GM23248 (cell line): ENCODE measurements at regions not wholly inside any gene's neighbourhood (a gene's known extent, or its start where the extent isn't known, plus 50 kb on each side); places are given as distances from the start of the nearest gene placed in this dataset.

Experiments
- EZH2 ChIP-seq: fragments of 200-600 bp; sonication (generic); IDR thresholded peaks from 2 replicates; pipeline ENCODE4 v1.6.1; 2018; ENCODE audit warnings: antibody characterized with exemption, mild to moderate bottlenecking; ENCODE audit not compliant: insufficient read depth, poor library complexity, severe bottlenecking
- EZH2phosphoT487 ChIP-seq: fragments of 200-600 bp; sonication (generic); IDR thresholded peaks from 2 replicates; pipeline ENCODE4 v1.6.1; 2018; ENCODE audit warnings: antibody characterized with exemption, moderate library complexity, mild to moderate bottlenecking, low read depth; ENCODE audit not compliant: insufficient read depth

- no peak for TF ChIP-seq EZH2
- no peak for TF ChIP-seq EZH2phosphoT487
These were observed 81.3 kb upstream of the ATP10A start for GRCh38 chr15:25944386-25944785.
